ENCODE measurements at regions not wholly inside any gene's neighbourhood (a gene's known extent, or its start where the extent isn't known, plus 50 kb on each side); places are given as distances from the start of the nearest gene placed in this dataset.
A peak's percentile ranks its signal among the peaks of the same experiment; 100 is the strongest.
"Not testable (repeated sequence)": the region's sequence is repeated elsewhere in the genome, so short reads cannot be mapped to it uniquely, and the experiment has no call there.

- not testable (repeated sequence) for DNase-seq (ENCODE audit: low read depth)
Observed at GRCh38 chr17:20387549-20387948, 79.8 kb downstream of the LGALS9B start.

GRCh38 chr17:20381358-20382300 lies 85.7 kb downstream of the LGALS9B start:
- DNase-seq (ENCODE audit: low read depth) = peak; percentile 21

DNA sequence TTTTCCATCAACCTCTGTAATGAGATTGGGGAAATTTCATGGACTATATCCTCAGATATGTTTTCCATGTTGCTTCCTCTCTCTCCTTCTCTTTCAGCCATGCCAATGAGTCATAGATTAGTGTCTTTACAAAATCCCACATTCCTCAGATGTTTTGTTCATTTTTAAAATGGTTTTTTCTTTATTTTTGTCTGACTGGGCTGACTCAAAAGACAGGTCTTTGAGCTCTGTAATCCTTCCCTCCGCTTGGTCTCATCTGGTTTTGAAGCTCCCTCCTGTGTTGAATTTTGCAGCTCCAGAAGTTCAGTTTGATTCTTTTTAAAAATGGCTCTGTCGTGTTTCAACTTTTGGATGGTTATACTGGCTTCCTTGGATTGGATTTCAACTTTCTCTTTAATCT lies 86.7 kb downstream of the LGALS9B start:
- DNase-seq (ENCODE audit: low read depth) = peak; percentile 31

GRCh38 chr17:20379251-20379650 lies 88.1 kb downstream of the LGALS9B start:
- not testable (repeated sequence) for DNase-seq (ENCODE audit: low read depth)

DNA sequence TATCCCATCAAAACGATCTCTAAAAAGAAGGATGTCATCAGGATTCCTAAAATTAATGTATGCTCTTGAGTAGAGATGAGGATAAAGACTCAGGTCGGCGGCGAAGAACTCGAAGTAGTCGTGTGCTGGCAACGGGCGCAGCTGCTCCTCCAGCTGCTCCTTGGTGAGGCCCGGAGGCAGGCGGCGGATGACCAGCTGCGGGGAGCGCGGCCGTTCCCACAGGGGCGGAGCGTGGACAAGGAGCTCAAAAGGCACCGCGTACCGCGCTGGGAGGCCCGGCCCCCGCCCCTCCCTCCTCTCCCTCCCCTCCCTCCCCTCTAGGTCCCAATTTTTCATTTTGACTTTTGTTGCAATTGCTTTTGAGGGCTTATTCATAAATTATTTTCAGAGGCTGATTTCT lies 90.7 kb downstream of the LGALS9B start:
- peak; percentile 65 for DNase-seq (ENCODE audit: low read depth)

- DNase-seq (ENCODE audit: low read depth) = not testable (repeated sequence)
Observed at GRCh38 chr17:20375745-20376144, 91.6 kb downstream of the LGALS9B start.

Data from RPMI7951 (cell line).